Suprapubic skin (tissue), 4 donors: ENCODE measurements at regions not wholly inside any gene's neighbourhood (a gene's known extent, or its start where the extent isn't known, plus 50 kb on each side); places are given as distances from the start of the nearest gene placed in this dataset.

ENCODE experiments used
- DNase-seq, 2 donors: peaks; one replicate each; pipeline ENCODE4 v3.0.0-alpha.2; 2019; ENCODE audit warnings: low spot score in 2 of 2
- H3K27ac ChIP-seq: fragments of 200-600 bp; sonication (generic); one replicate; pipeline ENCODE4 v1.5.1; 2019
- H3K27me3 ChIP-seq: fragments of 200-600 bp; sonication (generic); one replicate; pipeline ENCODE4 v1.5.1; 2019
- H3K36me3 ChIP-seq: fragments of 200-600 bp; sonication (generic); one replicate; pipeline ENCODE4 v1.5.1; 2019
- H3K4me1 ChIP-seq: fragments of 200-600 bp; sonication (generic); one replicate; pipeline ENCODE4 v1.5.1; 2019
- H3K4me3 ChIP-seq: fragments of 200-600 bp; sonication (generic); one replicate; pipeline ENCODE4 v1.5.1; 2019; ENCODE audit warnings: mild to moderate bottlenecking
- H3K9me3 ChIP-seq: fragments of 200-600 bp; sonication (generic); one replicate; pipeline ENCODE4 v1.5.1; 2019
- EP300 ChIP-seq: sonication (generic); formaldehyde crosslinking; IDR thresholded peaks from one replicate; pipeline ENCODE4 v1.6.1; 2017; ENCODE audit warnings: antibody characterized with exemption
- POLR2A ChIP-seq, 2 donors: fragments of 450-650 bp; IDR thresholded peaks; one replicate each; pipeline ENCODE4 v1.6.1; 2017; ENCODE audit warnings: antibody characterized with exemption in 2 of 2, mild to moderate bottlenecking in 2 of 2, moderate library complexity in 2 of 2
- POLR2AphosphoS5 ChIP-seq, 3 donors: sonication (generic); formaldehyde crosslinking; IDR thresholded peaks; one replicate each; pipeline ENCODE4 v1.6.1; 2017; ENCODE audit warnings: antibody characterized with exemption in 3 of 3
- WGBS: methylation state at CpG from one replicate; pipeline ENCODE4 v1.1.5; 2018; 5-methylcytosine and 5-hydroxymethylcytosine counted together
- TF ChIP-seq, protein P1 (sequence below), 2 donors: fragments of 200-600 bp in 1 of 2; fragments of 450-650 bp in 1 of 2; sonication (generic) in 1 of 2; IDR thresholded peaks; one replicate each; pipeline ENCODE4 v1.5.1; 2016 to 2019; ENCODE audit warnings: antibody characterized with exemption in 2 of 2, mild to moderate bottlenecking in 1 of 2, moderate library complexity in 1 of 2

DNA sequence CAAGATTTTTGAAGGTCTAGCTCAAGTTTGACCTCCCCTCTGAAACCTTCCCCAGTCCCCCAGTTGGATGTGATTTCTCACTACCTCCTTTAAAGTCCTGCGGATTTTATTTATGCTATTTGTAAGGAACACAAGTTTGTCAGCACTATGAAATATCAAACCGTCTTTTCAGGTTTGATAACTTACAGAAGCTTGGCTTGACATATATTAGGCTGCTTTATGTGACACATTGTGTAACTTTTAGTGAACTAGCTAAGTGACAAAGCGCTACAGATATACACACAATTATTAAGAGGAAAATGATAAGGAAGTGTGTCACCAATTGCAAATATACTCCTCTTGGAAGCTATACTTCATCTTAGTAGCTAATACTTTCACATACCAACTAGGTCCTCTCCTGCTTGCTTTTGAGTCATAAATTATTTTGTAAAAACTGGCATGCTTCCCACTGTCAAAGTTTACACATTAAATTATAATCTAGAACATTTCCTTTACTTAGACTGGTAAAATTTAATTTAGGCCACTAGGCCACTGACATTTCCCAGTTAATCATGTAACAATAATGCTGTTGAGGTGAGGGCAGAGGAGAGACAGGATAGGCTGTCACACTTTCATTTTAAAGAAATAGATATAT, 149.5 kb downstream of the TMTC3 start:
- Histone ChIP-seq H3K27ac (no peak overlapping the region), H3K27me3 (no peaks in the 10 kb centered on the region), H3K36me3 (no peaks in the 10 kb centered on the region), H3K4me3 (no peak overlapping the region), H3K9me3 (no peaks in the 10 kb centered on the region), H3K4me1 (no peaks in the 10 kb centered on the region)
- TF ChIP-seq POLR2AphosphoS5 (IDR thresholded peaks at IDR 0.05) (no peak), EP300 (no peak)
- TF ChIP-seq, protein P1, sequence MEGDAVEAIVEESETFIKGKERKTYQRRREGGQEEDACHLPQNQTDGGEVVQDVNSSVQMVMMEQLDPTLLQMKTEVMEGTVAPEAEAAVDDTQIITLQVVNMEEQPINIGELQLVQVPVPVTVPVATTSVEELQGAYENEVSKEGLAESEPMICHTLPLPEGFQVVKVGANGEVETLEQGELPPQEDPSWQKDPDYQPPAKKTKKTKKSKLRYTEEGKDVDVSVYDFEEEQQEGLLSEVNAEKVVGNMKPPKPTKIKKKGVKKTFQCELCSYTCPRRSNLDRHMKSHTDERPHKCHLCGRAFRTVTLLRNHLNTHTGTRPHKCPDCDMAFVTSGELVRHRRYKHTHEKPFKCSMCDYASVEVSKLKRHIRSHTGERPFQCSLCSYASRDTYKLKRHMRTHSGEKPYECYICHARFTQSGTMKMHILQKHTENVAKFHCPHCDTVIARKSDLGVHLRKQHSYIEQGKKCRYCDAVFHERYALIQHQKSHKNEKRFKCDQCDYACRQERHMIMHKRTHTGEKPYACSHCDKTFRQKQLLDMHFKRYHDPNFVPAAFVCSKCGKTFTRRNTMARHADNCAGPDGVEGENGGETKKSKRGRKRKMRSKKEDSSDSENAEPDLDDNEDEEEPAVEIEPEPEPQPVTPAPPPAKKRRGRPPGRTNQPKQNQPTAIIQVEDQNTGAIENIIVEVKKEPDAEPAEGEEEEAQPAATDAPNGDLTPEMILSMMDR (IDR thresholded peaks at IDR 0.05): no peak
- no peak for DNase-seq
- 89% methylated on average over 3 of the region's 3 CpGs for WGBS

DNA sequence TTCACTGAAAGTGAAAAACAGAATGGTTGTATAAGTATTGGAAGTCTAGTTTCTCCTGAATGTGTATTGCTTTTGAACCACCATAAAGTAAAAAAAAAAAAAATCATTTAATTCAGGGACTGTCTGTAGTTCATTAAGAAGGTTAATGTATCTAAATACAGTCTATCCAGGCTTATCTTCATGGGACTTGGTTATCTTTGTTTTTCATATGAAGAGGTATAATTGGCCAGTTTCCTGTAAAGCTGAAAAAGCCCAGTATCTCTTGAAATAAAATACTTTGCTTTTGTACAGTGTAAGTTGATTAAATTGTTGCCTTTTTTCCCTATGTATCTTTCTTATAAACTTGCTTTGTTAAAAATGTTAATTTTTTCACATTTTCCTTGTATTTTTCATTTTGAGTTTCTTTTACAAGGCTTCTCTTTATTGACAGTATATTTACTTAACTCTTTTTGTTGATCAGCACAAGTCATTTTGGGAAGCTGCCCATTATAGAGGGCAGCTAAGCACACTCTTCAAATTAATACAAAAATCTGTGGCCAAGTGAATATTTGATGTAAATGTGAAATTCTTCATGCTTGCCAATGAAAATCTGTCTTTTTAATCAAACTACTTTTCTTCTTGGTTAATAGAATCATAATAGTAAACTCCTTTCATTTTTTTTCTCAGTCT, 156.0 kb downstream of the TMTC3 start:
- Histone ChIP-seq H3K27ac (no peak overlapping the region), H3K4me3 (no peak overlapping the region), H3K36me3 (no peaks in the 10 kb centered on the region), H3K4me1 (peaks cover 8% of the 10 kb centered on the region), H3K9me3 (no peaks in the 10 kb centered on the region), H3K27me3 (no peaks in the 10 kb centered on the region)
- DNase-seq: no peak
- no peak for TF ChIP-seq EP300

DNA sequence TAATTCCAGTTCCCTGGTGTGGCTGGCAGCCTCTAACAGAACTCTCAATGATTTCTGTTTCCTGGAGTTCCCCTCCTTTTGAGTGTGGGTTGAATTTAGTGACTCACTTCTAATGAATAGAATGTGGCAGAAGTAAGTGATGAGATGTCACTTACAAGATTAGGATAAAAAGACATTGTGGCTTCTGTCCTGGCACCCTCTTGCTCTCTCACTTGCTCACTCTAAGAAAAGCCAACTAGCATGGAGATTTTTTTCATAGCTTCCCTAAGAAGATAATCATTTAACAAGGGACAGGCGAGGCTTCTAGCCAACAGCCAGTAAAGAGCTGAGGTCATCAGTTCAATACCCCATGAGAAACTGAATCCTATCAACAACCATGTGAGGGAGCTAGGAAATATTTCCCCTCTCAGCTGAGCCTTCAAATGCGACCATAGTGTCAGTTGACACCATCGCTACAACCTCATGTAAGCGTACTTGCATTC, 156.7 kb downstream of the TMTC3 start:
- no peak overlapping the region for H3K27ac ChIP-seq
- H3K9me3 ChIP-seq: no peaks in the 10 kb centered on the region
- no peak for DNase-seq
- no peaks in the 10 kb centered on the region for H3K36me3 ChIP-seq
- no peak overlapping the region for H3K4me3 ChIP-seq
- H3K27me3 ChIP-seq: no peaks in the 10 kb centered on the region
- TF ChIP-seq EP300 (no peak), POLR2A (IDR thresholded peaks at IDR 0.05) (no peak), POLR2AphosphoS5 (IDR thresholded peaks at IDR 0.05) (no peak)
- TF ChIP-seq, protein P1 (IDR thresholded peaks at IDR 0.05): no peak
- peaks cover 8% of the 10 kb centered on the region for H3K4me1 ChIP-seq
- WGBS: 73% methylated on average over 4 of the region's 4 CpGs

DNA sequence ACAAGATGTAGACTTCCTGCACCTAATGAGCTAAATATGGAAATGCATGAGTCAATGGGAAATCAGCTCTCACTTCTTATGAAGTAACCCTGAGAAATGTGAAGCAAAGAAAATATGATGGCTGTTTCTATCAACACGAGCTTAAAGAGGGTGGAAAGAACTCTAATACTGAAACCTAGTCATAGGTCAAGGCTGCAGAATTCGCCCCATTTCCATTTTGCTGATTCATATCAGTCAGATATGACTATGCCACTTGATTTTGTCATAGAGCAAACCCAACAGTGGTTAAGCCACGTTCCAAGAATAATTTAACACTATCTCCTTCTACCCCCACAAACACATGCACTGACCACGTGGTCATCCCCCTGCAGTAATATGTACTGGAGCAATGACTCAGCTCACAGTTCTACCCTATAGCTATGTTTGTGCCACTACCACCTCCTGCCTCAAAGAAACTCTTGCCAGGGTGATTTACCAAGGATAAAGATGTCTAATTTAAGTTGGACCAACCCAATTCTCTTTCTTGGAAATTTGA, 157.5 kb downstream of the TMTC3 start:
- H3K4me3 ChIP-seq: no peak overlapping the region
- no peak for DNase-seq
- H3K27ac ChIP-seq: no peak overlapping the region
- H3K27me3 ChIP-seq: no peaks in the 10 kb centered on the region
- no peaks in the 10 kb centered on the region for H3K36me3 ChIP-seq
- H3K4me1 ChIP-seq: peaks cover 8% of the 10 kb centered on the region
- TF ChIP-seq, protein P1 (IDR thresholded peaks at IDR 0.05): no peak
- TF ChIP-seq POLR2A (IDR thresholded peaks at IDR 0.05): no peak
- no peak for TF ChIP-seq POLR2AphosphoS5 (IDR thresholded peaks at IDR 0.05)
- no peak for TF ChIP-seq EP300
- no peaks in the 10 kb centered on the region for H3K9me3 ChIP-seq
- WGBS: 51% methylated on average over 4 of the region's 4 CpGs

DNA sequence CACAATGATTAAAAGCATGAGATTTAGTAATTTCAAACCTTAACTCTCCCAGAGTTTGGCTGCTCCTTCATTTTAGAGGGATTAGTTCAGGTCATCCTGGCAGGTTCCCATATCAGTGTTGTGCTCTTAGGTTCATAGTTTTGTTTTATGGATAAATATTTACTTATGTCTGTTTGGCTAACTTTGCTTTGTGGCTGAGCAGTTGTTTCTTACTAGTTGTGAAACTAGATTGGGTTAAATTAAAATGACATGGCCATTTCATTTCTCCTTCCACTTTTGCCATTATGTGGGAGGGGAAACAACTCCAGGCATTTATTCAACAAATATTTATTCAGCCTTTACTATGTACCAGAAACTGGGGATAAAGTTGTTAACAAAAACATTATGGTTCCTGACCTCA, 158.8 kb downstream of the TMTC3 start:
- no peak overlapping the region for H3K27ac ChIP-seq

More for the DNA sequence above, 158.8 kb downstream of the TMTC3 start:
- no peak for TF ChIP-seq EP300
- TF ChIP-seq, protein P1 (IDR thresholded peaks at IDR 0.05): no peak
- no peaks in the 10 kb centered on the region for H3K27me3 ChIP-seq
- no peaks in the 10 kb centered on the region for H3K9me3 ChIP-seq
- H3K4me1 ChIP-seq: peaks cover 12% of the 10 kb centered on the region
- no peaks in the 10 kb centered on the region for H3K36me3 ChIP-seq
- no peak overlapping the region for H3K4me3 ChIP-seq
- DNase-seq: no peak
